Psoas muscle (tissue), 7 donors: ENCODE measurements at regions not wholly inside any gene's neighbourhood (a gene's known extent, or its start where the extent isn't known, plus 50 kb on each side); places are given as distances from the start of the nearest gene placed in this dataset.

Experiments
- ATAC-seq, 4 donors: fragments of 200-7000 bp; cut with Tn5 transposase; one replicate each; pipeline ENCODE4 v1.9.1; 2020; ENCODE audit warnings: moderate library complexity in 3 of 4, mild to moderate bottlenecking in 2 of 4
- DNase-seq, 2 donors: peaks; one replicate each; pipeline ENCODE4 v3.0.0-alpha.2; 2020
- H3K27ac ChIP-seq: fragments of 200-600 bp; one replicate; pipeline ENCODE4 v1.8.0; 2022
- H3K27me3 ChIP-seq, 3 donors: fragments of 200-600 bp in 1 of 3; one replicate each; pipeline versions ENCODE4 v1.6.1 to v1.8.0; 2013 to 2022; ENCODE audit warnings: low read length in 2 of 3, mild to moderate bottlenecking in 2 of 3, moderate library complexity in 1 of 3; ENCODE audit not compliant: insufficient read depth in 3 of 3
- H3K36me3 ChIP-seq, 2 donors: fragments of 200-600 bp in 1 of 2; one replicate each; pipeline versions ENCODE4 v1.6.1 to v1.8.0; 2013 to 2022; ENCODE audit warnings: low read depth in 1 of 2, mild to moderate bottlenecking in 1 of 2, moderate library complexity in 1 of 2; ENCODE audit not compliant: insufficient read depth in 1 of 2
- H3K4me1 ChIP-seq: fragments of 200-600 bp; one replicate; pipeline ENCODE4 v1.8.0; 2022
- H3K4me3 ChIP-seq: fragments of 200-600 bp; one replicate; pipeline ENCODE4 v1.8.0; 2022; ENCODE audit warnings: mild to moderate bottlenecking
- H3K9me3 ChIP-seq: fragments of 200-600 bp; one replicate; pipeline ENCODE4 v1.8.0; 2022
- CTCF ChIP-seq: fragments of 200-600 bp; IDR thresholded peaks from one replicate; pipeline ENCODE4 v1.8.0; 2022; ENCODE audit warnings: antibody characterized with exemption
- WGBS, 3 donors: extraction: QIAGEN DNeasy Blood & Tissue Kit; methylation state at CpG; one replicate each; pipeline versions ENCODE4 v1.1.6 to v1.1.7; 2013; 5-methylcytosine and 5-hydroxymethylcytosine counted together
- intact Hi-C, 2 donors: fragments of 100-400 bp; cut with DNase I; formaldehyde crosslinking; loops; one replicate each; pipeline versions ENCODE4 v1.11.0 to v1.14.2; 2022
- donor health status: healthy with polysubstance abuse.
- donor health status: DM: no; HTN: no; CAD: no; lungs with moderate emphysema.
- donor health status: Bipolar disorder and iron deficiency.
- donor health status: healthy.
- donor health status: DM: yes; HTN: yes; CAD: no.
- donor health status: DM: no; HTN: no; CAD: no.
- donor health status: DM: yes; HTN: yes; CAD: no.

GRCh38 chr3:90016555-90016954 lies 909.1 kb downstream of the EPHA3 start:
- intact Hi-C loops = no loop called here
- Histone ChIP-seq H3K4me1 (no peaks in the 10 kb centered on the region), H3K4me3 (no peak overlapping the region), H3K36me3 (no peaks in the 10 kb centered on the region), H3K27me3 (no peaks in the 10 kb centered on the region), H3K27ac (no peak overlapping the region), H3K9me3 (no peaks in the 10 kb centered on the region)
- no peak for ATAC-seq
- TF ChIP-seq CTCF = no peak
- DNase-seq = no peak
- 21 to 28% (median 22%) methylated on average over 4 of the region's 4 CpGs for WGBS, 3 donors

DNA sequence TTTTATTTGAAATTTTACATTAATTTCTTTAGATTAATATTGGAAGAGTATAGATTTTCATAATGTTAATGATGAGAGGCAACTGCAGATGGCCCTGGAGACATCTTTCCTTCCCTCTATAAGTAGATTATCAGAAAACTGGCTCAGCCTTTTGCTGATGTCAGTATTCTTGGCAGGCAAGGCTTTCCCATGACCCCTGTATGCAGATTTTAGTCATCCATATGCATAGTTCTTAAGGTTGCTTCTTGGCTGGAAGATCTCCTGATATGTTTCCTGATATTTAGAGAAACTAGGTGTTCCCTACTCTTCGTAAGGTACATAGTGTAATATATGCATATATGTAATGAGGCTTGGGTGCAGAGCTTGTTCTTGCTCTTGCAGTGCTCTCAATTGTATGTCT lies 911.4 kb downstream of the EPHA3 start:
- Histone ChIP-seq H3K27ac (no peak overlapping the region), H3K4me3 (no peak overlapping the region), H3K9me3 (no peaks in the 10 kb centered on the region), H3K36me3 (no peaks in the 10 kb centered on the region), H3K27me3 (no peaks in the 10 kb centered on the region), H3K4me1 (no peaks in the 10 kb centered on the region)
- ATAC-seq (no peak), DNase-seq (no peak)
- WGBS, 3 donors = 95 to 98% (median 97%) methylated on average over 1 of the region's 1 CpG
- no peak for TF ChIP-seq CTCF
- intact Hi-C loops = no loop called here

DNA sequence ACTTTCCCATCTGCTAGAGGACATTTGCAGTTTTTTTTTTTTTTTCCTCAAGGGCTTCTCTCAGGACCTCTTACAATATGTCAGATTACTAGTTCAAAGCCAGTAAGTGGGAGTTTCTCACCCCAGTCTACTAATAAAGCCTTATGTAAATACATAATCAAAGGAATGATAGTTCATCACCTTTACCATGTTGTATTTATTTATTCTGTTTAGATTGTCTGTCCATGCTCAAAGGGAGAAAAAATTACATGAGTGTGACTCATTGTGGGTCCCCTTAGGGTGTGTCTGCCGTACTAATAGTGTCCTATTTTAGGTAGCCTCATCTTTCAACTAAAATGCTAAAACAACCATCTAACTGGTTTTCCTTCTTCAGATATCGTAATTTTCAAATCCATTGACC lies 917.6 kb downstream of the EPHA3 start:
- Histone ChIP-seq H3K4me1 (no peaks in the 10 kb centered on the region), H3K36me3 (no peaks in the 10 kb centered on the region), H3K9me3 (no peaks in the 10 kb centered on the region), H3K27me3 (no peaks in the 10 kb centered on the region), H3K4me3 (no peak overlapping the region), H3K27ac (no peak overlapping the region)
- no peak for DNase-seq
- WGBS, 3 donors = 77 to 81% (median 79%) methylated on average over 2 of the region's 2 CpGs
- intact Hi-C loops = no loop called here
- TF ChIP-seq CTCF = no peak
- no peak for ATAC-seq

DNA sequence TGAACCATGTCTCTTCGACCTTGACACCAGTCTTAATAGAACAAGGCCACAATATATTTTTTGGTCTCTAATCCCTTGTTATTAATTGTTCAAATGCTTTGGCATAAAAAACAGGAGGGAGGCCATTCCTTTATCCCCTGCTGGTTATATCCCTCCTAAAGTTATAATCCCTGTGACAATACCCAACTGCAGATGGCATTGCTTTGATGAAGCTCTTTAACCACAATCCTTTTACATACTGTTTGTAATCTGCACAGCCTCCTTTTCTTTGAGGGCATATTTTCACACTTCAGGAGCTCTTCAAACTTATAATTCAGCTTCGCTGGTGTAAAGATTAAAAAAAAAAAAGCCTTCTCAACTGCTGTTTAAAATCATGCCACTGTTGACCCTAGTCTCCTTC lies 919.0 kb downstream of the EPHA3 start:
- Histone ChIP-seq H3K27me3 (no peaks in the 10 kb centered on the region), H3K4me1 (no peaks in the 10 kb centered on the region), H3K4me3 (no peak overlapping the region), H3K27ac (no peak overlapping the region), H3K36me3 (no peaks in the 10 kb centered on the region), H3K9me3 (no peaks in the 10 kb centered on the region)
- no peak for TF ChIP-seq CTCF
- 34 to 49% (median 36%) methylated on average over 2 of the region's 2 CpGs for WGBS, 3 donors
- ATAC-seq (no peak), DNase-seq (no peak)
- intact Hi-C loops = no loop called here

DNA sequence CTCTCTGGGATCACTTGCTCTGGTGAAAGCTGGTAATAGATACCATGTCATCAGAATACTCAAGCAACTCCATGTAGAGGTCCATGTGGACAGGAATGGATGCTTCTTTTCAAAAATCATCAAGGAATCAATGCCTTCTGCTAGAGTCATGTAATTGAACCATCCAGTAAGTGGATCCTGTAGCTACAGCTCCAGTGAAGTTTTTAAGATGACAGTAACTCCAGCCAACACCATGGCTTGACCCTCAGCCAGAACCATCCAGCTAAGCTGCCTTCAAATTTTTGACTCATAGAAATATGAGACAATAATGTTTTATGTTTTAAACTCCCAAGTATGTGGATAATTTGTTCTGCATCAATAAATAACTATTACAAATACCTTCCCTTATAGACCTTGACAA lies 923.7 kb downstream of the EPHA3 start:
- Histone ChIP-seq H3K4me1 (no peaks in the 10 kb centered on the region), H3K4me3 (no peak overlapping the region), H3K36me3 (no peaks in the 10 kb centered on the region), H3K27me3 (no peaks in the 10 kb centered on the region), H3K27ac (no peak overlapping the region), H3K9me3 (no peaks in the 10 kb centered on the region)
- TF ChIP-seq CTCF = no peak
- intact Hi-C loops = no loop called here
- DNase-seq (no peak), ATAC-seq (no peak)
